Ishikawa (cell line): ENCODE measurements at regions not wholly inside any gene's neighbourhood (a gene's known extent, or its start where the extent isn't known, plus 50 kb on each side); places are given as distances from the start of the nearest gene placed in this dataset.

Experiments
- CEBPB ChIP-seq: IDR thresholded peaks from 2 replicates; pipeline ENCODE4 v1.6.1; 2012
- CREB1 ChIP-seq: IDR thresholded peaks from 2 replicates; pipeline ENCODE4 v1.6.1; 2012; ENCODE audit warnings: low read depth
- EGR1 ChIP-seq: IDR thresholded peaks from 2 replicates; pipeline ENCODE4 v1.6.1; 2012
- EP300 ChIP-seq: IDR thresholded peaks from 2 replicates; pipeline ENCODE4 v1.6.1; 2012; ENCODE audit warnings: borderline replicate concordance
- FOXM1 ChIP-seq: IDR thresholded peaks from 2 replicates; pipeline ENCODE4 v1.6.1; 2012; ENCODE audit warnings: low read depth, borderline replicate concordance
- NFIC ChIP-seq: IDR thresholded peaks from 2 replicates; pipeline ENCODE4 v1.6.1; 2012
- RAD21 ChIP-seq: IDR thresholded peaks from 2 replicates; pipeline ENCODE4 v1.6.1; 2012; ENCODE audit warnings: low read depth
- TAF1 ChIP-seq: IDR thresholded peaks from 2 replicates; pipeline ENCODE4 v1.6.1; 2012; ENCODE audit warnings: low read depth, mild to moderate bottlenecking
- TCF12 ChIP-seq: IDR thresholded peaks from 2 replicates; pipeline ENCODE4 v1.6.1; 2012; ENCODE audit warnings: low read depth
- TEAD4 ChIP-seq: IDR thresholded peaks from 2 replicates; pipeline ENCODE4 v1.6.1; 2012
- YY1 ChIP-seq: IDR thresholded peaks from 2 replicates; pipeline ENCODE4 v1.6.1; 2012; ENCODE audit warnings: low read depth
- ZBTB7A ChIP-seq: IDR thresholded peaks from 2 replicates; pipeline ENCODE4 v1.6.1; 2012; ENCODE audit warnings: low read depth
- TF ChIP-seq, protein P1 (sequence below): IDR thresholded peaks from 2 replicates; pipeline ENCODE4 v1.6.1; 2012; ENCODE audit warnings: low read depth, mild to moderate bottlenecking
- TF ChIP-seq, protein P2 (sequence below): IDR thresholded peaks from 2 replicates; pipeline ENCODE4 v1.6.1; 2012
- TF ChIP-seq, protein P3 (sequence below): IDR thresholded peaks from 2 replicates; pipeline ENCODE4 v1.6.1; 2012

DNA sequence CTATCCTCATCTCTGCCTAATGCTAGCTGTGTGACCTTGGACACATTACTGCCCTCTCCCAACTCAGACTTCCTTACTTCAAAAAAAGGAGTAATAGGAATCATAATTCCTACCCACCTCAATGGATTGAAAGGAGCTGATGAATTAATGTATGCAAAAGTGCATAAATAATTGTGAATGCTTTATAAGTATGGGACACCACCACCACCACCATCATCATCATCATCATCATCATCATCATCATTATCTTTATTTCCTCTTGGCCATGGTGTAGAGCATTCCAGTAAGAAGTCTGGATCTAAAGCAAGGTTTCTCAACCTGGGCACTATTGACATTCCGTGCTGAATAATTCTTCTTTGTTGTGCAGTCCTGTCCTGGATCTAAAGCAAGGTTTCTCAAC, 282.5 kb downstream of the MEX3B start:
- TF ChIP-seq FOXM1 (no peak), TAF1 (no peak), RAD21 (no peak), YY1 (no peak), CREB1 (no peak), CEBPB (no peak), NFIC (no peak), ZBTB7A (no peak), EP300 (no peak), EGR1 (no peak), TEAD4 (no peak), TCF12 (no peak)
- TF ChIP-seq, protein P1, sequence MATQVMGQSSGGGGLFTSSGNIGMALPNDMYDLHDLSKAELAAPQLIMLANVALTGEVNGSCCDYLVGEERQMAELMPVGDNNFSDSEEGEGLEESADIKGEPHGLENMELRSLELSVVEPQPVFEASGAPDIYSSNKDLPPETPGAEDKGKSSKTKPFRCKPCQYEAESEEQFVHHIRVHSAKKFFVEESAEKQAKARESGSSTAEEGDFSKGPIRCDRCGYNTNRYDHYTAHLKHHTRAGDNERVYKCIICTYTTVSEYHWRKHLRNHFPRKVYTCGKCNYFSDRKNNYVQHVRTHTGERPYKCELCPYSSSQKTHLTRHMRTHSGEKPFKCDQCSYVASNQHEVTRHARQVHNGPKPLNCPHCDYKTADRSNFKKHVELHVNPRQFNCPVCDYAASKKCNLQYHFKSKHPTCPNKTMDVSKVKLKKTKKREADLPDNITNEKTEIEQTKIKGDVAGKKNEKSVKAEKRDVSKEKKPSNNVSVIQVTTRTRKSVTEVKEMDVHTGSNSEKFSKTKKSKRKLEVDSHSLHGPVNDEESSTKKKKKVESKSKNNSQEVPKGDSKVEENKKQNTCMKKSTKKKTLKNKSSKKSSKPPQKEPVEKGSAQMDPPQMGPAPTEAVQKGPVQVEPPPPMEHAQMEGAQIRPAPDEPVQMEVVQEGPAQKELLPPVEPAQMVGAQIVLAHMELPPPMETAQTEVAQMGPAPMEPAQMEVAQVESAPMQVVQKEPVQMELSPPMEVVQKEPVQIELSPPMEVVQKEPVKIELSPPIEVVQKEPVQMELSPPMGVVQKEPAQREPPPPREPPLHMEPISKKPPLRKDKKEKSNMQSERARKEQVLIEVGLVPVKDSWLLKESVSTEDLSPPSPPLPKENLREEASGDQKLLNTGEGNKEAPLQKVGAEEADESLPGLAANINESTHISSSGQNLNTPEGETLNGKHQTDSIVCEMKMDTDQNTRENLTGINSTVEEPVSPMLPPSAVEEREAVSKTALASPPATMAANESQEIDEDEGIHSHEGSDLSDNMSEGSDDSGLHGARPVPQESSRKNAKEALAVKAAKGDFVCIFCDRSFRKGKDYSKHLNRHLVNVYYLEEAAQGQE, result no peak
- TF ChIP-seq, protein P2, sequence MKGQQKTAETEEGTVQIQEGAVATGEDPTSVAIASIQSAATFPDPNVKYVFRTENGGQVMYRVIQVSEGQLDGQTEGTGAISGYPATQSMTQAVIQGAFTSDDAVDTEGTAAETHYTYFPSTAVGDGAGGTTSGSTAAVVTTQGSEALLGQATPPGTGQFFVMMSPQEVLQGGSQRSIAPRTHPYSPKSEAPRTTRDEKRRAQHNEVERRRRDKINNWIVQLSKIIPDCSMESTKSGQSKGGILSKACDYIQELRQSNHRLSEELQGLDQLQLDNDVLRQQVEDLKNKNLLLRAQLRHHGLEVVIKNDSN, result no peak
- TF ChIP-seq, protein P3, sequence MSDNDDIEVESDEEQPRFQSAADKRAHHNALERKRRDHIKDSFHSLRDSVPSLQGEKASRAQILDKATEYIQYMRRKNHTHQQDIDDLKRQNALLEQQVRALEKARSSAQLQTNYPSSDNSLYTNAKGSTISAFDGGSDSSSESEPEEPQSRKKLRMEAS, result no peak

DNA sequence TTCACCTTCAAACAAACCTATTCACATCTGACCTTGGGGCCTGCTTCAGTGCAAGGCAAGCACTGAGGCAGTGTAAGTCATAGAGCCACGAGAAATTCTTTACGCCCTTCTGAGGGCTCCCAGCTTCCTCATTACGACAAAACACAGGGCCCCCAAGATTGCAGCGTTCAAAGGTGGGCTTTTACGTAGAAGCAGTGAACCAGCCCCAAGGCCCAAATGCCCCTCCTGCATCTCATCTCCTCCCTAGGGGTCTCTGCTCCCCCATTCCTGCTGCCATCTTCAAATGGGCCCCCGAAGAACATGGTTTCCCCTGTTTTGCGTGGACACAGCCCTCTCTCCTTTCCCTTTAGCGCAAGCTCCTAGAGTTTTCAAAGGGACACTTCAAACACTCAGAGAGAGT, 285.1 kb downstream of the MEX3B start:
- TF ChIP-seq TEAD4 (no peak), CEBPB (no peak), EP300 (no peak), YY1 (no peak), ZBTB7A (no peak), RAD21 (no peak)

DNA sequence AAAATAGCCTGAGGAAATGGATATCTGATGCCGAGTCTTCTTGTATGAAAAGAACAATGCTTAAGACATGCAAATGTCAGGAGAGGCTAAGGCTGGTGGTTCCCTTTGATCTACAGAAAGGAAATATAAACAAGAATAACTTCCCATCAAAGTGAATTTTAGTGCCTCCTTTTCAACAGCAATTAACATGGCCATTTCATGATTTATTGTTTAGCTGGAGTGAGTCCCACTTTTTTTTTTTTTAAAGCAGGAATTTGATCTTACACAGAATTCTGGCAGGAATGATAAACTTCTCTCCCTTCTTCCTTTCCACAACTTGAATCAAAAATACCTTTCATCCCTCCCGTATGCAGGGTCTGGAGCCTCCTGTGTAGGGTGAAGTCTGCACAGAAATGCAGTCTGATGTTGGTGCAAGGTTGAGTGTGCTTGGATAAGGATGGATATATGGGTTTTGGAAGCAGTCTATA, 287.0 kb downstream of the MEX3B start:
- TF ChIP-seq TAF1 (no peak), EP300 (no peak), EGR1 (no peak), TCF12 (no peak), RAD21 (no peak), NFIC (no peak), YY1 (no peak), CREB1 (no peak), FOXM1 (no peak), CEBPB (no peak), ZBTB7A (no peak), TEAD4 (no peak)
- TF ChIP-seq, protein P3, result no peak
- TF ChIP-seq, protein P1, result no peak
- TF ChIP-seq, protein P2, result no peak

DNA sequence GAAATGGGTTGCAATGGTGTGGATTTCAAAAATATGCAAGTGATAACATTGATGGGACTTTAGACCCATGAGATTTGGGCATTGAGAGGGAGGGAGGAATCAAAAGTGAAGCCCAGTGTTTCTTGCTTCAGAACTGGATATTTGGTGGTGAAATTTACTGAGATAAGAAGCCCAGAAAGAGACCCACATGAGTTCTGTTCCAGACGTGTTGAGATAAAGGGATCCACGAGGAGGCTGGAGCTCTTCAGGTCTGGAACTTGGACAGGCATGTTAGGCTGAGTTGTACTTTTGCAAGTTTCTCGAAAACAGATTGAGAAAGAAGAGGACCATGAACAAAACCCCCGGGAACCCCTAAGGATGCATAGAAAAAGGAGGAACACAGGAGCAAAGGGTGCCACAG, 290.2 kb downstream of the MEX3B start:
- TF ChIP-seq, protein P1, result no peak
- TF ChIP-seq CEBPB (no peak), FOXM1 (no peak), TCF12 (no peak), CREB1 (no peak), EGR1 (no peak), EP300 (no peak), NFIC (no peak), YY1 (no peak), TAF1 (no peak), TEAD4 (no peak), RAD21 (no peak), ZBTB7A (no peak)
- TF ChIP-seq, protein P2, result no peak
- TF ChIP-seq, protein P3, result no peak
